ENCODE measurements at regions not wholly inside any gene's neighbourhood (a gene's known extent, or its start where the extent isn't known, plus 50 kb on each side); places are given as distances from the start of the nearest gene placed in this dataset.

DNA sequence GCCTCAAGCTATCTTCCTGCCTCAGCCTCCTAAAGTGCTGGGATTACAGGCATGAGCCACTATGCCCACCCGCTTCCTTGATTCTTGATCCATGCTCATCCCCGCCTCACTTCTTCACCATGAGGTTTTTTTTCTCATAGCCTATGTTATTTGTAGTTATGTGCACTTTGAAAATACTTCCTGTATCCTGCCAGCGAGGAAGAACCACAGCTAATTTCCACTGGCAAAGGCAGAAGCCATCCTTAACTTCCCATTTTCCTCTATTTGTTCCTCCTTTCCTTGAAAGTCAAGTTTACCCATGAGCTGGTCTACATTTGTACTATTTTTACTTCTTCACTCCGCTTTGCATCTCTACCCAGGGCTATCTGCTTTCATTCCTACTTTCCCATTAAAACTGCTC is 189.7 kb upstream of the ZFHX3 start (continued):
- TF ChIP-seq HDAC6 (IDR thresholded peaks at IDR 0.05; ENCODE audit: low read depth, low read length) (no peak), SRF (IDR thresholded peaks at IDR 0.05; ENCODE audit: low read depth, low read length) (no peak), SP1 (IDR thresholded peaks at IDR 0.05; ENCODE audit: low read depth, low read length) (no peak), SIX5 (IDR thresholded peaks at IDR 0.05; ENCODE audit: low read depth, low read length) (no peak), RXRA (IDR thresholded peaks at IDR 0.05; ENCODE audit: insufficient read depth, low read depth, low read length) (no peak), TEAD4 (IDR thresholded peaks at IDR 0.05; ENCODE audit: low read depth, low read length) (no peak)
- TF ChIP-seq, protein P1, sequence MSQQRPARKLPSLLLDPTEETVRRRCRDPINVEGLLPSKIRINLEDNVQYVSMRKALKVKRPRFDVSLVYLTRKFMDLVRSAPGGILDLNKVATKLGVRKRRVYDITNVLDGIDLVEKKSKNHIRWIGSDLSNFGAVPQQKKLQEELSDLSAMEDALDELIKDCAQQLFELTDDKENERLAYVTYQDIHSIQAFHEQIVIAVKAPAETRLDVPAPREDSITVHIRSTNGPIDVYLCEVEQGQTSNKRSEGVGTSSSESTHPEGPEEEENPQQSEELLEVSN (IDR thresholded peaks at IDR 0.05), result no peak

Measured in H1 (cell line).